HG03575 (cell line): ENCODE measurements at regions not wholly inside any gene's neighbourhood (a gene's known extent, or its start where the extent isn't known, plus 50 kb on each side); places are given as distances from the start of the nearest gene placed in this dataset.

ENCODE experiments used
- ATAC-seq: cut with Tn5 transposase; IDR thresholded peaks from one replicate; pipeline ENCODE4 v1.9.1; 2021; ENCODE audit not compliant: unreplicated experiment, insufficient number of reproducible peaks, low FRiP score; ENCODE audit errors: extremely low read depth

GRCh38 chr10:91698258-91698657 lies 65.4 kb upstream of the PPP1R3C start:
- ATAC-seq = no peak

- ATAC-seq = no peak
These were observed 61.4 kb upstream of the PPP1R3C start for GRCh38 chr10:91694170-91694794.

- ATAC-seq = no peak
These were observed 59.1 kb upstream of the PPP1R3C start for GRCh38 chr10:91691981-91692380.

- ATAC-seq = no peak
These were observed 58.3 kb upstream of the PPP1R3C start for GRCh38 chr10:91690996-91691676.

GRCh38 chr10:91690412-91690811 lies 57.5 kb upstream of the PPP1R3C start:
- no peak for ATAC-seq

- ATAC-seq = no peak
These were observed 56.9 kb upstream of the PPP1R3C start for GRCh38 chr10:91689731-91690168.

GRCh38 chr10:91684841-91685240 lies 52.0 kb upstream of the PPP1R3C start:
- ATAC-seq = no peak

GRCh38 chr10:91683975-91684374 lies 51.1 kb upstream of the PPP1R3C start:
- no peak for ATAC-seq

GRCh38 chr10:91682912-91683311 lies 50.0 kb upstream of the PPP1R3C start:
- ATAC-seq = no peak
